Neural cell (in vitro differentiated cells): ENCODE measurements at regions not wholly inside any gene's neighbourhood (a gene's known extent, or its start where the extent isn't known, plus 50 kb on each side); places are given as distances from the start of the nearest gene placed in this dataset.

Experiments used
- H2AFZ ChIP-seq: fragments of 200-600, 300-800 bp; sonication (generic), shearing (Covaris generic); 2 replicates; pipeline ENCODE4 v1.6.0; 2014; ENCODE audit warnings: low read depth, mild to moderate bottlenecking, antibody characterized with exemption, low read length, moderate library complexity
- H3F3A ChIP-seq: fragments of 200-600 bp; shearing (Covaris generic); 2 replicates; pipeline ENCODE4 v1.6.1; 2016; ENCODE audit warnings: mild to moderate bottlenecking, moderate library complexity, mixed read lengths, antibody characterized with exemption, low read length; ENCODE audit not compliant: insufficient read depth, poor library complexity, severe bottlenecking
- H3K27ac ChIP-seq: fragments of 200-600, 300-800 bp; sonication (generic), shearing (Covaris generic); 2 replicates; pipeline ENCODE4 v1.5.1; 2014; ENCODE audit warnings: mild to moderate bottlenecking, low read length, moderate library complexity
- H3K27me3 ChIP-seq: fragments of 300-800, 200-600 bp; sonication (generic), shearing (Covaris generic); 2 replicates; pipeline ENCODE4 v1.6.0; 2014; ENCODE audit warnings: mild to moderate bottlenecking, low read depth, low read length, moderate library complexity; ENCODE audit not compliant: insufficient read depth
- H3K36me3 ChIP-seq: fragments of 300-800, 200-600 bp; sonication (generic), shearing (Covaris generic); 2 replicates; pipeline ENCODE4 v1.5.1; 2014; ENCODE audit warnings: mild to moderate bottlenecking, antibody characterized with exemption, low read length, moderate library complexity; ENCODE audit not compliant: insufficient read depth
- H3K4me2 ChIP-seq: fragments of 300-800, 200-600 bp; sonication (generic), shearing (Covaris generic); 2 replicates; pipeline ENCODE4 v1.6.0; 2014; ENCODE audit warnings: mild to moderate bottlenecking, low read length
- H3K4me3 ChIP-seq: fragments of 300-800, 200-600 bp; sonication (generic), shearing (Covaris generic); 2 replicates; pipeline ENCODE4 v1.5.1; 2014; ENCODE audit warnings: mild to moderate bottlenecking, low read length, moderate library complexity
- H3K79me2 ChIP-seq: fragments of 200-600 bp; shearing (Covaris generic); replicated peaks from 2 replicates; pipeline ENCODE4 v1.6.0; 2014; ENCODE audit warnings: mild to moderate bottlenecking, low read length, moderate library complexity; ENCODE audit not compliant: insufficient read depth
- H3K9ac ChIP-seq: fragments of 300-800, 200-600 bp; sonication (generic), shearing (Covaris generic); 2 replicates; pipeline ENCODE4 v1.6.1; 2016; ENCODE audit warnings: mild to moderate bottlenecking, low read length, mixed read lengths
- H3K9me2 ChIP-seq: fragments of 200-600 bp; shearing (Covaris generic); 2 replicates; pipeline ENCODE4 v1.6.1; 2016; ENCODE audit warnings: mild to moderate bottlenecking, low read length, mixed read lengths; ENCODE audit not compliant: insufficient read depth
- H3K9me3 ChIP-seq: fragments of 200-600, 300-800 bp; sonication (generic), shearing (Covaris generic); 2 replicates; pipeline ENCODE4 v1.6.1; 2016; ENCODE audit warnings: mild to moderate bottlenecking, mixed run types, low read length, moderate library complexity, mixed read lengths
- H4K20me1 ChIP-seq: fragments of 200-600 bp; shearing (Covaris generic); 2 replicates; pipeline ENCODE4 v1.6.1; 2016; ENCODE audit warnings: mild to moderate bottlenecking, mixed run types; ENCODE audit not compliant: insufficient read depth
- EP300 ChIP-seq: fragments of 450-650 bp; conservative IDR thresholded peaks from 2 replicates; pipeline ENCODE4 v1.6.1; 2014; ENCODE audit warnings: antibody characterized with exemption, mild to moderate bottlenecking, moderate library complexity; ENCODE audit not compliant: poor library complexity, severe bottlenecking
- EZH2 ChIP-seq: fragments of 200-600, 300-800 bp; shearing (Covaris generic), sonication (generic); IDR thresholded peaks from 2 replicates; pipeline ENCODE4 v1.6.1; 2014; ENCODE audit warnings: antibody characterized with exemption, low read length, borderline replicate concordance, mild to moderate bottlenecking; ENCODE audit not compliant: insufficient read depth, poor library complexity, severe bottlenecking
- MXI1 ChIP-seq: fragments of 450-650 bp; conservative IDR thresholded peaks from 2 replicates; pipeline ENCODE4 v1.6.1; 2014; ENCODE audit warnings: antibody characterized with exemption, mild to moderate bottlenecking; ENCODE audit not compliant: poor library complexity, severe bottlenecking
- POLR2AphosphoS5 ChIP-seq: IDR thresholded peaks from 2 replicates; pipeline ENCODE4 v1.6.1; 2012
- RAD21 ChIP-seq: fragments of 450-650 bp; conservative IDR thresholded peaks from 2 replicates; pipeline ENCODE4 v1.6.1; 2014; ENCODE audit warnings: antibody characterized with exemption, mild to moderate bottlenecking, moderate library complexity
- SMC3 ChIP-seq: fragments of 450-650 bp; conservative IDR thresholded peaks from 2 replicates; pipeline ENCODE4 v1.6.1; 2014; ENCODE audit warnings: antibody characterized with exemption, mild to moderate bottlenecking, moderate library complexity; ENCODE audit not compliant: poor library complexity
- TAF1 ChIP-seq: IDR thresholded peaks from 2 replicates; pipeline ENCODE4 v1.6.1; 2012; ENCODE audit warnings: low read depth
- TF ChIP-seq, protein P1 (sequence below): fragments of 450-650 bp; IDR thresholded peaks from 2 replicates; pipeline ENCODE4 v1.5.1; 2014; ENCODE audit warnings: antibody characterized with exemption, mild to moderate bottlenecking, moderate library complexity; ENCODE audit not compliant: poor library complexity, severe bottlenecking
- TF ChIP-seq, protein P2 (sequence below): IDR thresholded peaks from 2 replicates; pipeline ENCODE4 v1.6.1; 2012; ENCODE audit warnings: borderline replicate concordance

DNA sequence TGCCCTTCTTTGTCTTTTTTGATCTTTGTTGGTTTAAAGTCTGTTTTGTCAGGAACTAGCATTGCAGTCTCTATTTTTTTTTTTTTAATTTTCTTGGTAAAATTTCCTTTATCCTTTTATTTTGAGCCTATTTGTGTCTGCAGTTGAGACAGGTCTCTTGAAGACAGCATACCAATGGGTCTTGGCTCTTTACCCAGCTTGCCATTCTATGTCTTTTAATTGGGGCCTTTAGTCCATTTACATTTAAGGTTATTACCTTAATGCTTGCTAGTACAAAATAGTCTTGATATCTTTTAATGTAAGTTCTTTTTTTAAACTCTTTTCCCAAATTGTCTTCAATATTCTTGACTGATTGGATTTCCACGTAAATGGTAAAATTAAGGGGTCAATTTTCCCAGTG lies 398.3 kb upstream of the CHRM2 start:
- H3K4me2 ChIP-seq: no peak overlapping the region
- H3K9ac ChIP-seq: no peak overlapping the region
- H3K27ac ChIP-seq: no peak overlapping the region
- no peaks in the 10 kb centered on the region for H4K20me1 ChIP-seq
- H3K36me3 ChIP-seq: no peaks in the 10 kb centered on the region
- TF ChIP-seq TAF1: no peak
- TF ChIP-seq RAD21: no peak
- TF ChIP-seq, protein P1, sequence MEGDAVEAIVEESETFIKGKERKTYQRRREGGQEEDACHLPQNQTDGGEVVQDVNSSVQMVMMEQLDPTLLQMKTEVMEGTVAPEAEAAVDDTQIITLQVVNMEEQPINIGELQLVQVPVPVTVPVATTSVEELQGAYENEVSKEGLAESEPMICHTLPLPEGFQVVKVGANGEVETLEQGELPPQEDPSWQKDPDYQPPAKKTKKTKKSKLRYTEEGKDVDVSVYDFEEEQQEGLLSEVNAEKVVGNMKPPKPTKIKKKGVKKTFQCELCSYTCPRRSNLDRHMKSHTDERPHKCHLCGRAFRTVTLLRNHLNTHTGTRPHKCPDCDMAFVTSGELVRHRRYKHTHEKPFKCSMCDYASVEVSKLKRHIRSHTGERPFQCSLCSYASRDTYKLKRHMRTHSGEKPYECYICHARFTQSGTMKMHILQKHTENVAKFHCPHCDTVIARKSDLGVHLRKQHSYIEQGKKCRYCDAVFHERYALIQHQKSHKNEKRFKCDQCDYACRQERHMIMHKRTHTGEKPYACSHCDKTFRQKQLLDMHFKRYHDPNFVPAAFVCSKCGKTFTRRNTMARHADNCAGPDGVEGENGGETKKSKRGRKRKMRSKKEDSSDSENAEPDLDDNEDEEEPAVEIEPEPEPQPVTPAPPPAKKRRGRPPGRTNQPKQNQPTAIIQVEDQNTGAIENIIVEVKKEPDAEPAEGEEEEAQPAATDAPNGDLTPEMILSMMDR: no peak
- TF ChIP-seq, protein P2, sequence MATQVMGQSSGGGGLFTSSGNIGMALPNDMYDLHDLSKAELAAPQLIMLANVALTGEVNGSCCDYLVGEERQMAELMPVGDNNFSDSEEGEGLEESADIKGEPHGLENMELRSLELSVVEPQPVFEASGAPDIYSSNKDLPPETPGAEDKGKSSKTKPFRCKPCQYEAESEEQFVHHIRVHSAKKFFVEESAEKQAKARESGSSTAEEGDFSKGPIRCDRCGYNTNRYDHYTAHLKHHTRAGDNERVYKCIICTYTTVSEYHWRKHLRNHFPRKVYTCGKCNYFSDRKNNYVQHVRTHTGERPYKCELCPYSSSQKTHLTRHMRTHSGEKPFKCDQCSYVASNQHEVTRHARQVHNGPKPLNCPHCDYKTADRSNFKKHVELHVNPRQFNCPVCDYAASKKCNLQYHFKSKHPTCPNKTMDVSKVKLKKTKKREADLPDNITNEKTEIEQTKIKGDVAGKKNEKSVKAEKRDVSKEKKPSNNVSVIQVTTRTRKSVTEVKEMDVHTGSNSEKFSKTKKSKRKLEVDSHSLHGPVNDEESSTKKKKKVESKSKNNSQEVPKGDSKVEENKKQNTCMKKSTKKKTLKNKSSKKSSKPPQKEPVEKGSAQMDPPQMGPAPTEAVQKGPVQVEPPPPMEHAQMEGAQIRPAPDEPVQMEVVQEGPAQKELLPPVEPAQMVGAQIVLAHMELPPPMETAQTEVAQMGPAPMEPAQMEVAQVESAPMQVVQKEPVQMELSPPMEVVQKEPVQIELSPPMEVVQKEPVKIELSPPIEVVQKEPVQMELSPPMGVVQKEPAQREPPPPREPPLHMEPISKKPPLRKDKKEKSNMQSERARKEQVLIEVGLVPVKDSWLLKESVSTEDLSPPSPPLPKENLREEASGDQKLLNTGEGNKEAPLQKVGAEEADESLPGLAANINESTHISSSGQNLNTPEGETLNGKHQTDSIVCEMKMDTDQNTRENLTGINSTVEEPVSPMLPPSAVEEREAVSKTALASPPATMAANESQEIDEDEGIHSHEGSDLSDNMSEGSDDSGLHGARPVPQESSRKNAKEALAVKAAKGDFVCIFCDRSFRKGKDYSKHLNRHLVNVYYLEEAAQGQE: no peak
- TF ChIP-seq SMC3: no peak
- TF ChIP-seq EZH2: no peak
- TF ChIP-seq EP300: no peak
- TF ChIP-seq MXI1: no peak
- TF ChIP-seq POLR2AphosphoS5: no peak
- no peaks in the 10 kb centered on the region for H3K9me2 ChIP-seq
- no peaks in the 10 kb centered on the region for H3K79me2 ChIP-seq
- H3K27me3 ChIP-seq: no peaks in the 10 kb centered on the region
- no peaks in the 10 kb centered on the region for H3F3A ChIP-seq
- H2AFZ ChIP-seq: no peak overlapping the region
- H3K4me3 ChIP-seq: no peak overlapping the region
- no peaks in the 10 kb centered on the region for H3K9me3 ChIP-seq

DNA sequence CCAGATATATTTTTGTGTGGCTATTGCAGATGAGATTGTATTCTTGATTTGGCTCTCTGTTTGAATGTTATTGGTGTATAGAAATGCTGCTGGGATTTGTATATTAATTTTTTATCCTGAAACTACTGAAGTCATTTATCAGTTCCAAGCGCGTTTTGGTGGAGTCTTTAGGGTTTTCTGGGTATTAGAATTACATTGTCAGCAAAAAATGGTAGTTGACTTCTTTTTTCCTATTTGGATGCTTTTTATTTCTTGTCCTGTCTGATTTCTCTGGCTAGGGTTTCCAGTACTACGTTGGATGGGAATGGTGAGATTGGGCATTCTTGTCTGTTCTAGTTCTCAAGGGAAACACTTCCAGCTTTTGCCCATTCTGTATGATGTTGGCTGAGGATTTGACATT lies 415.5 kb upstream of the CHRM2 start:
- H3F3A ChIP-seq: no peaks in the 10 kb centered on the region
- no peaks in the 10 kb centered on the region for H3K9me2 ChIP-seq
- H4K20me1 ChIP-seq: no peaks in the 10 kb centered on the region
- H3K79me2 ChIP-seq: no peaks in the 10 kb centered on the region
- no peak overlapping the region for H3K4me2 ChIP-seq
- H3K9ac ChIP-seq: no peak overlapping the region
- no peak overlapping the region for H3K4me3 ChIP-seq
- H3K36me3 ChIP-seq: no peaks in the 10 kb centered on the region
- H3K27me3 ChIP-seq: no peaks in the 10 kb centered on the region
- no peak for TF ChIP-seq SMC3
- no peak for TF ChIP-seq POLR2AphosphoS5
- TF ChIP-seq EZH2: no peak
- no peak for TF ChIP-seq EP300
- TF ChIP-seq MXI1: no peak
- TF ChIP-seq, protein P1: no peak
- TF ChIP-seq RAD21: no peak
- TF ChIP-seq, protein P2: no peak
- TF ChIP-seq TAF1: no peak
- H3K9me3 ChIP-seq: no peaks in the 10 kb centered on the region
- no peak overlapping the region for H2AFZ ChIP-seq
- no peak overlapping the region for H3K27ac ChIP-seq
